GM18867 (cell line): ENCODE measurements at regions not wholly inside any gene's neighbourhood (a gene's known extent, or its start where the extent isn't known, plus 50 kb on each side); places are given as distances from the start of the nearest gene placed in this dataset.
"Not testable (repeated sequence)": the region's sequence is repeated elsewhere in the genome, so short reads cannot be mapped to it uniquely, and the experiment has no call there.

Experiments
- ATAC-seq: cut with Tn5 transposase; IDR thresholded peaks from one replicate; pipeline ENCODE4 v1.9.1; 2021; ENCODE audit warnings: mild to moderate bottlenecking, moderate library complexity; ENCODE audit not compliant: unreplicated experiment

GRCh38 chr2:110394769-110395168 lies 77.8 kb downstream of the LIMS4 start:
- ATAC-seq: not testable (repeated sequence)

GRCh38 chr2:110392366-110392765 lies 80.2 kb downstream of the LIMS4 start:
- not testable (repeated sequence) for ATAC-seq

GRCh38 chr2:110391035-110391418 lies 81.6 kb downstream of the LIMS4 start:
- ATAC-seq: not testable (repeated sequence)

GRCh38 chr2:110390351-110391034 lies 82.1 kb downstream of the LIMS4 start:
- ATAC-seq: not testable (repeated sequence)

- not testable (repeated sequence) for ATAC-seq
Measured at GRCh38 chr2:110387044-110387443, 85.6 kb downstream of the LIMS4 start.

GRCh38 chr2:110386546-110386945 lies 86.1 kb downstream of the LIMS4 start:
- ATAC-seq: not testable (repeated sequence)

GRCh38 chr2:110384736-110385119 lies 87.9 kb downstream of the LIMS4 start:
- not testable (repeated sequence) for ATAC-seq

GRCh38 chr2:110384109-110384735 lies 88.4 kb downstream of the LIMS4 start:
- not testable (repeated sequence) for ATAC-seq

GRCh38 chr2:110383163-110384048 lies 89.2 kb downstream of the LIMS4 start:
- not testable (repeated sequence) for ATAC-seq

GRCh38 chr2:110373519-110373918 lies 99.1 kb downstream of the LIMS4 start:
- ATAC-seq: not testable (repeated sequence)

GRCh38 chr2:110371633-110372032 lies 101.0 kb downstream of the LIMS4 start:
- not testable (repeated sequence) for ATAC-seq

GRCh38 chr2:110357616-110358015 lies 115.0 kb downstream of the LIMS4 start:
- not testable (repeated sequence) for ATAC-seq

- ATAC-seq: not testable (repeated sequence)
Measured at GRCh38 chr2:110354294-110355018, 118.2 kb downstream of the LIMS4 start.

GRCh38 chr2:110350718-110351117 lies 121.9 kb downstream of the LIMS4 start:
- not testable (repeated sequence) for ATAC-seq

- ATAC-seq: not testable (repeated sequence)
Measured at GRCh38 chr2:110348902-110349301, 123.7 kb downstream of the LIMS4 start.

- not testable (repeated sequence) for ATAC-seq
Measured at GRCh38 chr2:110344405-110345035, 128.1 kb downstream of the LIMS4 start.

- not testable (repeated sequence) for ATAC-seq
Measured at GRCh38 chr2:110342077-110342476, 129.7 kb upstream of the MTLN start.

- not testable (repeated sequence) for ATAC-seq
Measured at GRCh38 chr2:110339126-110339525, 126.8 kb upstream of the MTLN start.

GRCh38 chr2:110338277-110339003 lies 126.1 kb upstream of the MTLN start:
- ATAC-seq: not testable (repeated sequence)
